Fibroblast of the aortic adventitia (primary cell): ENCODE measurements at regions not wholly inside any gene's neighbourhood (a gene's known extent, or its start where the extent isn't known, plus 50 kb on each side); places are given as distances from the start of the nearest gene placed in this dataset.

Source experiments
- DNase-seq: peaks from one replicate; pipeline ENCODE4 v3.0.0-alpha.2; 2010; ENCODE audit warnings: low read depth
- H3K4me3 ChIP-seq: 2 replicates; pipeline ENCODE4 v1.5.1; 2011; ENCODE audit warnings: low read depth, mild to moderate bottlenecking, control low read depth, low read length, moderate library complexity
- TF ChIP-seq, protein P1 (sequence below): IDR thresholded peaks from 2 replicates; pipeline ENCODE4 v1.5.1; 2011; ENCODE audit warnings: mild to moderate bottlenecking, low read length, control low read depth, inconsistent platforms; ENCODE audit not compliant: insufficient read depth

DNA sequence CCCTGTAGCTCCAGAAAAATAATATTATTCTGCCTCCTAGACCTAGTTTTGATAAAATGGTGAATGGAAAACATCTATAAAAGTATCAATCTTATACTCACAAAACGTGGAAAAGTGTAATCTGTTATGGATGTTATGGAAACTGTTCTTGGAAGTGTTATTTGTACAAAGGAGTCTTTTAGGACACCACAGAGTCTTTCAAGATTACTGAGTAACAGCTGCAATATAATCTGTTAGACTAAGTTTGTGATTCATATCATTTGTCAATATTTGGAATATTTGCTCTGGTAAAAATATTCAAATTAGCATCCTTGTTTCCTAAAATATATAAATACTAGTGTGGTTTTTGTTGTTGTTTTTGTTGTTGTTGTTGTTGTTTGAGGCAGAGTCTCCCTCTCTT lies 87.9 kb downstream of the RAD51AP2 start:
- TF ChIP-seq, protein P1, sequence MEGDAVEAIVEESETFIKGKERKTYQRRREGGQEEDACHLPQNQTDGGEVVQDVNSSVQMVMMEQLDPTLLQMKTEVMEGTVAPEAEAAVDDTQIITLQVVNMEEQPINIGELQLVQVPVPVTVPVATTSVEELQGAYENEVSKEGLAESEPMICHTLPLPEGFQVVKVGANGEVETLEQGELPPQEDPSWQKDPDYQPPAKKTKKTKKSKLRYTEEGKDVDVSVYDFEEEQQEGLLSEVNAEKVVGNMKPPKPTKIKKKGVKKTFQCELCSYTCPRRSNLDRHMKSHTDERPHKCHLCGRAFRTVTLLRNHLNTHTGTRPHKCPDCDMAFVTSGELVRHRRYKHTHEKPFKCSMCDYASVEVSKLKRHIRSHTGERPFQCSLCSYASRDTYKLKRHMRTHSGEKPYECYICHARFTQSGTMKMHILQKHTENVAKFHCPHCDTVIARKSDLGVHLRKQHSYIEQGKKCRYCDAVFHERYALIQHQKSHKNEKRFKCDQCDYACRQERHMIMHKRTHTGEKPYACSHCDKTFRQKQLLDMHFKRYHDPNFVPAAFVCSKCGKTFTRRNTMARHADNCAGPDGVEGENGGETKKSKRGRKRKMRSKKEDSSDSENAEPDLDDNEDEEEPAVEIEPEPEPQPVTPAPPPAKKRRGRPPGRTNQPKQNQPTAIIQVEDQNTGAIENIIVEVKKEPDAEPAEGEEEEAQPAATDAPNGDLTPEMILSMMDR: no peak
- no peak overlapping the region for H3K4me3 ChIP-seq
- no peak for DNase-seq

DNA sequence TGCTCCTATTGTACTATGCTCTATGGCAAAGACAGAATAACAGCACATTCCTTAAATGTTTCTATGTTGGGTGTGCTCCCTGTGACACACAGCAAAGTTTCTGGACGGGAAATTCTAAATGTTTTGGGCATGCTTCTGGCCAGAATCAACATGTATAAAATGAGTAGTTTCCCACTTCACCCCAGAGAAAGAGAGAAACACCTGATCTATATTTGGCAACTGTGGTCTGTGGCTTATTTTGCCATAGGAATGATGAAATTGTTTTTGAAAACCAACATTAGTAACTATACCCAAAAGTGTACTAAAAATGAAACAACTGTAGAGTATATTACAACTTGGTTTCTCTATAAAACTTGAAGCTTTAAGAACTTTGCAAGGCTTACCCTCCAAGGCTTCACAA lies 89.1 kb downstream of the RAD51AP2 start:
- TF ChIP-seq, protein P1: no peak
- peak; percentile 64 for DNase-seq
- H3K4me3 ChIP-seq: no peak overlapping the region

DNA sequence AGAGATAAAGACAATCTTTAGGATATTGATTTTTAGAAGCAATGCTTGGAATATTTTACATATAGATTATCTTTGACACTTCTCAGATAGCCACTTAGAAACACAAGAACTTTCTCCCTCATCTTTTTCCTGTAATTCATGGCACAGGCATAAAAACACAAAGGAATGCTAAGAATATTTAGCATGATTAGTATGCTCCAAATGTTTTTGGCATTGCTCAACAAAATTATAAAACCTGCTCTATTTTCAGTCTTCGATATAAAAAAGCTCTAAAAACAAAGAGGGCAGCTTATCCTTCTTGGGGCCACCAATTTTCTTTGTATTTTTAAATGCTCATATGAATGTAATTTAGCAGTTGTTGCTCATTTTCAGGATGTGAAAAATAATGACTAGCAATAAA lies 90.8 kb downstream of the RAD51AP2 start:
- no peak overlapping the region for H3K4me3 ChIP-seq
- TF ChIP-seq, protein P1: no peak
- DNase-seq: no peak

DNA sequence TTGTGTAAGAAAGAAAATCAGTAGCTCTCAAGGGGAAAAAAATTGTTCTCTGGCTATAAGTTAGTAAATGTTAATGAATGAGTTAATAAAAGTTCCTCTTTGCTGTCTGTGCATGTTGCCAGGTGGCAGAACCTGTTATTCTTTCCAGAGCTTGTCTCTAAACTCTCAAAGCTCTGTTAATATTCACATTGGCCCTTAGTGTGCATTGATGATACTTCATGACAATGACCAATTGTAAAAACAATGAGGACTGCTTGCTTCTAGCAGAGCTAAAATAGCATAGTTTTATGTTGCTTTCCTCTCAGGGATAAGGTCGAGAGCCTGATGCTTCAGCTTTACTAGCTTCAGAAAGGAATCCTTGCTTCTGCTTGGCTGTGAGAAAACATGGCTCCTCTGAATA lies 91.5 kb downstream of the RAD51AP2 start:
- TF ChIP-seq, protein P1: no peak
- no peak overlapping the region for H3K4me3 ChIP-seq
- DNase-seq: no peak

DNA sequence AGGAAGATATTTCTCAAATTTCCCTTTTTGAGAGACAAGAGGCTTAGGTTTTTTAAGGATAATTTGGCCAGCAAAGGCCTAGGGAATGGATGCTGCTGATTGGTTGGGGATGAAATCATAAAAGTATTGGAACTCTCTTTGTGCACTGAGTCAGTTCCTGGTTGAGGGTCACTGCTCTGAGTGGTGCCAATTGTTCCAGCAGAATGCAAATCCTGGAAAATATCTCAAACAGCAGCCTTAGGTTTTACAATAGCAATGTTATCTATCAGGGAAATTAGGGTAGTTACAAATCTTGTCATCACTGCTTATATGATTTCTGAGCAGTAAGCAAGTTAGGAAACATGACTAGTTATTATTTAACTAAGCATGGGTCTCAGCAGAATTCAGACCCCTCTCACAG lies 96.2 kb downstream of the RAD51AP2 start:
- DNase-seq: peak; percentile 38
- H3K4me3 ChIP-seq: no peak overlapping the region
- TF ChIP-seq, protein P1: no peak

DNA sequence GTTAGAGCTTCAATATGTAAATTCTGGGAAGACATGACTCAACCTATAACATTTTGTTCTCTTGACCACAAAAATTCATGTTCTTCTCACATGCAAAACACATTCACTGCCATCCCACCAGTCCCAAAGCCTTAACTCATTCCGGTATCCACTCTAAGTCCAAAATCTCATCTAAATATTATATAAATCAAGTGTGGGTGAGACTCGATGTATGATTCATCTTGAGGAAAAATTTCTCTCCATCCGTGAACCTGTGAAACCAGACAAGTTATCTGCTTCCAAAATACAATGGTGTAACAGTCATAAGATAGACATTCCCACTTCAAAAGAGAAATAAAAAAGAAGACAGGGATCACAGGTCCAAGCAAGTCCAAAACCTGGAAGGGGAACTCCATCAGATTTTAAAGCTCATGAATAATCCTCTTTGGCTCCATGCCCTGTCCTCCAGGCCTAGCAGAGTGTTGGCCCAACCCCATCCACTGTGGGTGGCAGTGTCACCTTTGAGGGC lies 101.3 kb downstream of the RAD51AP2 start:
- peak; percentile 79 for DNase-seq
- TF ChIP-seq, protein P1: no peak
- no peak overlapping the region for H3K4me3 ChIP-seq

DNA sequence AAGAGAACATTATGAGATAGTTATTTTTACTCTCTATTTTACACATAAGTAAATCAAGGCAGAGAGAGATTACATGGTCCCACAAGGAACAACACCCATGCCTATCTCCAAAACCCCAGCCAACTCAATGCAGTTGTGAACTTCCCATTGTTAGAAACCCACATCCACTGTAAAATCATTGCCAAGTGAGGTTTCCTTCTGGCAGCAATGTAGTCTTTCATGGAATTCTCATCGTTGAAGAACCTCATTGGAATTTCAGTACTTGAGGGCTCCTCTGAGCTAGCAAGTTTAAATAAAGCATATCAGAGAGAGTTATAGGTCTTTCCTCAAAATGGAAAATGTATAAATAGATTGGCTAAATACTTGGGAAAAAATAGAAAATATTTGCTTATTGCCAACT lies 105.2 kb downstream of the RAD51AP2 start:
- peak; percentile 51 for DNase-seq
- TF ChIP-seq, protein P1: no peak
- no peak overlapping the region for H3K4me3 ChIP-seq
